C1 segment of cervical spinal cord (tissue), 14 donors: ENCODE measurements at regions not wholly inside any gene's neighbourhood (a gene's known extent, or its start where the extent isn't known, plus 50 kb on each side); places are given as distances from the start of the nearest gene placed in this dataset.

Experiments
- DNase-seq, 14 donors: peaks; one replicate each; lab custom pipeline; 2025; lab: John Stamatoyannopoulos, UW

DNA sequence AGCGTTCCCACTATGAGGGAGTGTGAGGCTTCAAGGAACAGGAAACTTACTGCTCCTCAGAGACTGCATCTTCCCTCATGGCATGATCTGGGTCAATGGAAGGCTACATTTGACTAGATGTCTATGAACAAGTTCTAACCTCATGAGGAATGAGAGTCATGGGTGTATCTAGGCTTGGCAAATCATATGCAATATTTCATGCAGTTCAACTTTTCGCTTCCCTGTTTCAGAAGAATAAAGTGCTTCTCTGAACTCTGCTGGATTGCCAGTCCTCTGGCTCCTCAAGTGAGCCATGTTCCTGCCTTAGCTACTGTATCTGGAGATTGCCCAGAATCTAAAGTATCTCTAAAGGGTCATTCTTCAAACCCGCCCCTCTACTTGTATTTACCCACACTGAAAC, 54.3 kb upstream of the SEMA3A start:
- DNase-seq = no peak

- DNase-seq = no peak
Measured at GRCh38 chr7:84248267-84248666, 53.7 kb upstream of the SEMA3A start.

- DNase-seq = no peak
Measured at GRCh38 chr7:84247591-84247990, 53.0 kb upstream of the SEMA3A start.

- no peak for DNase-seq
Measured at GRCh38 chr7:84245835-84246234, 51.2 kb upstream of the SEMA3A start.
